ENCODE measurements at regions not wholly inside any gene's neighbourhood (a gene's known extent, or its start where the extent isn't known, plus 50 kb on each side); places are given as distances from the start of the nearest gene placed in this dataset.
"Not testable (repeated sequence)": the region's sequence is repeated elsewhere in the genome, so short reads cannot be mapped to it uniquely, and the experiment has no call there.

- Histone ChIP-seq H3K4ac (ENCODE audit: low read depth in 1 of 2, low read length in 2 of 2) (no peak overlapping the region), H3K9me3 (ENCODE audit: control insufficient read depth, low read length) (peaks cover 22% of the 10 kb centered on the region), H3K23ac (ENCODE audit: low read length in 2 of 2) (no peak overlapping the region), H3K27me3 (ENCODE audit: control insufficient read depth in 1 of 2, insufficient read depth in 1 of 2, low read length in 2 of 2) (no peaks in the 10 kb centered on the region), H3K4me2 (ENCODE audit: low read length, poor library complexity, severe bottlenecking) (no peak overlapping the region), H2BK12ac (ENCODE audit: low read length in 2 of 2) (no peak overlapping the region), H3K79me1 (replicated peaks; ENCODE audit: low read length, poor library complexity, severe bottlenecking) (no peaks in the 10 kb centered on the region), H4K8ac (ENCODE audit: low read length) (no peak overlapping the region), H3K18ac (ENCODE audit: low read depth in 1 of 2, low read length in 2 of 2) (no peak overlapping the region), H4K91ac (ENCODE audit: low read length) (no peak overlapping the region), H3K4me1 (ENCODE audit: control insufficient read depth, insufficient read depth, low read depth, low read length) (no peaks in the 10 kb centered on the region), H3K27ac (ENCODE audit: low read length, poor library complexity, severe bottlenecking) (no peak overlapping the region), H2BK5ac (ENCODE audit: low read depth, low read length, poor library complexity, severe bottlenecking) (no peak overlapping the region), H2AFZ (ENCODE audit: low read depth, low read length) (no peak overlapping the region), H3K14ac (ENCODE audit: low read length in 2 of 2) (no peak overlapping the region), H2AK5ac (ENCODE audit: low read length, severe bottlenecking) (no peak overlapping the region), H3K36me3 (ENCODE audit: control insufficient read depth in 1 of 2, insufficient read depth in 2 of 2, low read depth in 1 of 2, low read length in 2 of 2) (no peaks in the 10 kb centered on the region), H2BK120ac (ENCODE audit: low read depth, low read length) (no peak overlapping the region), H3K4me3 (ENCODE audit: insufficient read depth in 1 of 2, low read depth in 1 of 2, low read length in 2 of 2) (no peak overlapping the region), H2BK15ac (ENCODE audit: low read depth, poor library complexity, severe bottlenecking) (no peak overlapping the region), H3K9ac (ENCODE audit: low read length) (no peak overlapping the region)
- 25% methylated on average over 1 of the region's 1 CpG for WGBS
- no peak for DNase-seq
Measured at GRCh38 chr1:181893937-181894336, 167.6 kb downstream of the ZNF648 start.

GRCh38 chr1:181893150-181893549, 168.4 kb downstream of the ZNF648 start:
- H3K9ac ChIP-seq (ENCODE audit: low read length); H3K36me3 ChIP-seq (ENCODE audit: control insufficient read depth in 1 of 2, insufficient read depth in 2 of 2, low read depth in 1 of 2, low read length in 2 of 2); H3K4me1 ChIP-seq (ENCODE audit: control insufficient read depth, insufficient read depth, low read depth, low read length); H3K27ac ChIP-seq (ENCODE audit: low read length, poor library complexity, severe bottlenecking); H4K8ac ChIP-seq (ENCODE audit: low read length); H2BK15ac ChIP-seq (ENCODE audit: low read depth, poor library complexity, severe bottlenecking); H2BK5ac ChIP-seq (ENCODE audit: low read depth, low read length, poor library complexity, severe bottlenecking); H3K79me1 ChIP-seq (replicated peaks; ENCODE audit: low read length, poor library complexity, severe bottlenecking); H2AK5ac ChIP-seq (ENCODE audit: low read length, severe bottlenecking); H2BK120ac ChIP-seq (ENCODE audit: low read depth, low read length); H4K91ac ChIP-seq (ENCODE audit: low read length); H3K18ac ChIP-seq (ENCODE audit: low read depth in 1 of 2, low read length in 2 of 2); H3K27me3 ChIP-seq (ENCODE audit: control insufficient read depth in 1 of 2, insufficient read depth in 1 of 2, low read length in 2 of 2); DNase-seq; H2AFZ ChIP-seq (ENCODE audit: low read depth, low read length); H3K14ac ChIP-seq (ENCODE audit: low read length in 2 of 2); H2BK12ac ChIP-seq (ENCODE audit: low read length in 2 of 2); H3K4ac ChIP-seq (ENCODE audit: low read depth in 1 of 2, low read length in 2 of 2); H3K4me2 ChIP-seq (ENCODE audit: low read length, poor library complexity, severe bottlenecking); H3K23ac ChIP-seq (ENCODE audit: low read length in 2 of 2); H3K4me3 ChIP-seq (ENCODE audit: insufficient read depth in 1 of 2, low read depth in 1 of 2, low read length in 2 of 2): not testable (repeated sequence)
- H3K9me3 ChIP-seq (ENCODE audit: control insufficient read depth, low read length): peaks cover 22% of the 10 kb centered on the region

GRCh38 chr1:181872562-181872961, 188.9 kb downstream of the ZNF648 start:
- H2BK120ac ChIP-seq (ENCODE audit: low read depth, low read length): no peak overlapping the region
- H2BK5ac ChIP-seq (ENCODE audit: low read depth, low read length, poor library complexity, severe bottlenecking): no peak overlapping the region
- no peak for DNase-seq
- no peak overlapping the region for H3K18ac ChIP-seq (ENCODE audit: low read depth in 1 of 2, low read length in 2 of 2)
- H3K4me1 ChIP-seq (ENCODE audit: control insufficient read depth, insufficient read depth, low read depth, low read length): no peaks in the 10 kb centered on the region
- H3K9me3 ChIP-seq (ENCODE audit: control insufficient read depth, low read length): peaks cover 14% of the 10 kb centered on the region
- H3K23ac ChIP-seq (ENCODE audit: low read length in 2 of 2): no peak overlapping the region
- H3K27ac ChIP-seq (ENCODE audit: low read length, poor library complexity, severe bottlenecking): no peak overlapping the region
- H3K27me3 ChIP-seq (ENCODE audit: control insufficient read depth in 1 of 2, insufficient read depth in 1 of 2, low read length in 2 of 2): no peaks in the 10 kb centered on the region
- no peaks in the 10 kb centered on the region for H3K79me1 ChIP-seq (replicated peaks; ENCODE audit: low read length, poor library complexity, severe bottlenecking)
- H3K4me2 ChIP-seq (ENCODE audit: low read length, poor library complexity, severe bottlenecking): no peak overlapping the region
- no peak overlapping the region for H4K8ac ChIP-seq (ENCODE audit: low read length)
- no peak overlapping the region for H3K4me3 ChIP-seq (ENCODE audit: insufficient read depth in 1 of 2, low read depth in 1 of 2, low read length in 2 of 2)
- H3K4ac ChIP-seq (ENCODE audit: low read depth in 1 of 2, low read length in 2 of 2): no peak overlapping the region
- no peak overlapping the region for H2AFZ ChIP-seq (ENCODE audit: low read depth, low read length)
- no peak overlapping the region for H4K91ac ChIP-seq (ENCODE audit: low read length)
- no peak overlapping the region for H3K14ac ChIP-seq (ENCODE audit: low read length in 2 of 2)
- H2BK15ac ChIP-seq (ENCODE audit: low read depth, poor library complexity, severe bottlenecking): no peak overlapping the region
- H2BK12ac ChIP-seq (ENCODE audit: low read length in 2 of 2): no peak overlapping the region
- 65% methylated on average over 3 of the region's 3 CpGs for WGBS
- H2AK5ac ChIP-seq (ENCODE audit: low read length, severe bottlenecking): no peak overlapping the region
- H3K36me3 ChIP-seq (ENCODE audit: control insufficient read depth in 1 of 2, insufficient read depth in 2 of 2, low read depth in 1 of 2, low read length in 2 of 2): no peaks in the 10 kb centered on the region
- no peak overlapping the region for H3K9ac ChIP-seq (ENCODE audit: low read length)

- no peak overlapping the region for H2BK15ac ChIP-seq (ENCODE audit: low read depth, poor library complexity, severe bottlenecking)
- no peak overlapping the region for H2AFZ ChIP-seq (ENCODE audit: low read depth, low read length)
- no peak overlapping the region for H3K4me3 ChIP-seq (ENCODE audit: insufficient read depth in 1 of 2, low read depth in 1 of 2, low read length in 2 of 2)
- H3K79me1 ChIP-seq (replicated peaks; ENCODE audit: low read length, poor library complexity, severe bottlenecking): no peaks in the 10 kb centered on the region
- H3K4me1 ChIP-seq (ENCODE audit: control insufficient read depth, insufficient read depth, low read depth, low read length): no peaks in the 10 kb centered on the region
- H2BK120ac ChIP-seq (ENCODE audit: low read depth, low read length): no peak overlapping the region
- H3K4me2 ChIP-seq (ENCODE audit: low read length, poor library complexity, severe bottlenecking): no peak overlapping the region
- H2BK5ac ChIP-seq (ENCODE audit: low read depth, low read length, poor library complexity, severe bottlenecking): no peak overlapping the region
- H3K4ac ChIP-seq (ENCODE audit: low read depth in 1 of 2, low read length in 2 of 2): no peak overlapping the region
- no peak overlapping the region for H2AK5ac ChIP-seq (ENCODE audit: low read length, severe bottlenecking)
- no peak overlapping the region for H3K9ac ChIP-seq (ENCODE audit: low read length)
- no peak overlapping the region for H3K23ac ChIP-seq (ENCODE audit: low read length in 2 of 2)
- H3K36me3 ChIP-seq (ENCODE audit: control insufficient read depth in 1 of 2, insufficient read depth in 2 of 2, low read depth in 1 of 2, low read length in 2 of 2): no peaks in the 10 kb centered on the region
- H2BK12ac ChIP-seq (ENCODE audit: low read length in 2 of 2): no peak overlapping the region
- H4K91ac ChIP-seq (ENCODE audit: low read length): no peak overlapping the region
- 58% methylated on average over 1 of the region's 1 CpG for WGBS
- DNase-seq: no peak
- H3K9me3 ChIP-seq (ENCODE audit: control insufficient read depth, low read length): peaks cover 20% of the 10 kb centered on the region
- no peak overlapping the region for H3K27ac ChIP-seq (ENCODE audit: low read length, poor library complexity, severe bottlenecking)
- H3K27me3 ChIP-seq (ENCODE audit: control insufficient read depth in 1 of 2, insufficient read depth in 1 of 2, low read length in 2 of 2): no peaks in the 10 kb centered on the region
- H4K8ac ChIP-seq (ENCODE audit: low read length): no peak overlapping the region
- H3K14ac ChIP-seq (ENCODE audit: low read length in 2 of 2): no peak overlapping the region
- H3K18ac ChIP-seq (ENCODE audit: low read depth in 1 of 2, low read length in 2 of 2): no peak overlapping the region
Measured at GRCh38 chr1:181863736-181864135, 197.8 kb downstream of the ZNF648 start.
